AML-193 (cell line): ENCODE measurements at regions not wholly inside any gene's neighbourhood (a gene's known extent, or its start where the extent isn't known, plus 50 kb on each side); places are given as distances from the start of the nearest gene placed in this dataset.
"Not testable (repeated sequence)": the region's sequence is repeated elsewhere in the genome, so short reads cannot be mapped to it uniquely, and the experiment has no call there.

Experiments used
- DNase-seq, 2 experiments: peaks; one replicate each; lab custom pipeline; 2025; lab: John Stamatoyannopoulos, UW

DNA sequence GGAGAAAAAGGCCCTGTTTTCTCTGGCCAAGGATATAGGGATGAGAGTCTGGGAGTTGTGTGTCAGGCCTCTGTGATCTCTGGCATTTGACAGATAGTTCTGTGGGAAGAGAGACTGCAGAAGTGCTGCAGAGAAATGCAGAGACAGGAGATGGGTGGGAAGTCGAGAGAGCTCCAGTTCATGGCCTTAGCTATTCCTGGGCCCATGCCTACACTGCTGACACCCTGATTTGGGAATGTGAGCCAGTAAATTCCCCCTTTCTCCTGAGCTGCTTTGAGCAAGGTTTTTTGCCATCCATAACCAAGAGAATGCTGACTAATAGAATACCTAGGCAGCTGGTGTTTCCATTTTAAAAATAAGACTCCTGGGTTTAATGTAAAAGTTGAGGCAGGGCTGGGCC, 59.3 kb downstream of the EBLN2 start:
- no peak for DNase-seq

DNA sequence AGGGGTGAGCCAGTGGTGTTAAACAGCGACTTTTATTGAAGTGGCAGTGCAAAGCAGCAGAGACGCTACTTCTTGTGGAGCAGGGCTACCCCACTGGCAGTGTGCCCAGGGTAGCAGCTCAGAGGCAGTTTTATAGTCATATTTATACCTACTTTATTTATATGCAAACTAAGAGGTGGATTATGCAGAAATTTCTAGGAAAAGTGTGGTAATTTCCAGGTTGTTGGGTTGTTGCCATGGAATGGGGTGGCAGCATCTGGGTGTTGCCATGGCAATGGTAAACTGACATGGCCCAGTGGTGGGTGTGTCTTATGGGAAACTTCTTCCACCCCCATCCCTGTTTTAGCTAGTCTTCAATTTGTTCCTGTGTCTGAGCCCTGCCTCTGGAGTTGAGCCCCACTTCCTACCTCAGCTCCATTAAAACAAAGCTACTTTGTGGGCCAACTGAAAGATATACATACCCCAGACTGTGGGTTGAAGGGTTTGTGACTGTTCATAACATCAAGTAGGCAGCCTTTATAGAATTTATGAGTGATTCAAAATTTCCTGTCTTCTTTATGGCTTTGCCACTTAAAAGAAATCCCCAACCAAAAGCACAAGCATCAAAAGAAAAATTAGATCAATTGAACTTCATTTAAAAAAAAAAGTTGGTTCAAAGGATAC, 60.3 kb downstream of the EBLN2 start:
- no peak for DNase-seq

DNA sequence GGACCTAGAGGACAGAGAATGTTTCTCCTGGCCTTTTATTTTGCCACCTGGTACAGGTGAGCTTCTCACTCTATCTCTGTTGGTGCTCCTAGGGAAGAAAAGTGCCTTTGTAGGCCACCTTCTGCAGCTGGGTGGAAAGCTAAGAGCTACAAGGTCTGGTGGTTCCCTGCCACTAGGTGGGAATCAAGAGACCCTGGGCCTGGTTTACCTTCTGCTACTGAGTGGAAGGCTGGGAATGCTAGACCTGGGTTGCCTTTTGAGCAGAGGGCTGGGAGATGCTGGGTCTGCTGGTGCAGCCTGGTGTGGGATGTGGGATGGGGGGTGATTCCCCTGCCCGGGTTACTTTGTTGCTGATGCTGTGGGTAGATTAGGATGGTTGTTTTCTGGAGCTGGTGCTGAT, 72.6 kb downstream of the EBLN2 start:
- DNase-seq: no peak

DNA sequence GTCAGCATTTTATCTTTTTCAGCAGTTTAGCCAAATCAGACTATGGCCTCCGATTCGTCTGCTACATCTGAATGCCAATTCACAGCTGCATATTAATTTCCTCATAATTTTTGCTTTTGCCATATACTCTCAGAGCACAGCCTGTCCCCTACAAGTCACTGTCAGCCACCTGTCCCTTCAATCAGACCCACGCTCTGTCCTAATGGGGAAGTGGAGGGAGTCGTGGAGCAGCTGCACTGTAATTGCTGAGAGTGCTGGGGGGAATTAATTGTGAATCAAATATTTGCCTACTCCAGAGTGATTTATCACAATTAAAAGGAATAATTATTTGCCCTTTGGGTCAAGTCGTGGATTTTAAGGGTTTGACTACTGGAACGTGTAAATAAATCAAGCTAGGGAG, 75.5 kb downstream of the EBLN2 start:
- no peak for DNase-seq

DNA sequence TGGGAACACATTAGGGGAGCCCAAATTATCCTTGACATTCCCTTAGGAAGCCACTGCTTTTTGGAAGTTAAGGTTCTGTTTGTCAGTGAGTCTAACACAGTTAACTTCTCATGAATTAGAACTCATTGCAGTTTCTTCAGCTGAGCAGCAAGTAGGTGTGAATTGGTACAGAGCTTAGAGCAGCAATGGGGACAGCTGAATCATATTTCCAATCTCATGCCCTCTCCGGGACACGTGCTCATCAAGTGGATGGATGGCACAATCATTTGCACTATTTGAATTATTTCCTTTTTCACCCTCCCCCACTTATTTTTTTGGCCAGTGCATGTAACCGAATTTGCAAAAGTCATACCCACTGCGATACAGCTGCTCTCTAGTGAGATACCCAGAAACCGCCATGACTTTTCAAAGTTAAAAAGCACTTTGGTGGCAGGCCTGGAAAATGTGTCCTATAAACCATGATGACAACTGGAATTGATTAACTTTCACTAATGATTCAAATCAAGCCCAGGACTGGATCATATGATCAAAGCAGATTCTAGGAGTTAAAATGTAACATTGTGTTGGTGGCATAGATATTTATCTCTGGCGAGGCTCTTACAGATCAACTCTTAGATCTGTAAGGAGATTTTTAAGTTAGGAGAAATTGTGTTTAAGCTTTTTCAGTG, 76.4 kb downstream of the EBLN2 start:
- no peak for DNase-seq

DNA sequence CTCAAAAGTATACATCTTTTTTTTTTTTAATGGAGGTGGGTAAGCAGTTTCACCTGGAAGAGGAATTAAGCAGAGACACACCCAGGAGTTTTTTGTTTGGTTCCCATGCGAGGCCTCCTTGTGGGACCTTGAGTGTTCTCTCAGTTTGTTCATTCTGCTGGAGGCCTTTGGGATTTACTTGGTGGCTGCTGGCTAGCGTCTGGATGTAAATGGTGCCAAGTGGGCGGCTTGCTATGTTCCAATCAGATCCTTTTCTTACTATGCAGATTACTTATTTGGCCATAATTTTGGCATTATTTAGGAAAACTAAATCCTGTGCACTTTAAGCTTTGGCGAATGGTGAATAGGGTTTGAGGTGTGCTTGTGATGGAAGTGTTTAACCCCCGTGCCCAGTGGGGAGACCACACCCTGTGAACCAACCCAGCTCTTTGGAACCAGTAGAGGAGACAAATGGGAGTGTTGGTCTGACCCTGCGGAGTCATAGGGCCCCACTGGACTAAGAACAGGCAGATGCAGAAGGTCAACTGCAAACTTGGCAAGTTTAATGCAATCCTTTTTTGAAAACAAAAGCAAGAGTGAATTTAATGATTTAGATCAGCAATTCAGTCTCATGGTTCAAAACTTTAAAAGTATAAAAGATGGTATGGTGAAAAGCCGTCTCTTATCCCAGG, 79.4 kb downstream of the EBLN2 start:
- no peak for DNase-seq

DNA sequence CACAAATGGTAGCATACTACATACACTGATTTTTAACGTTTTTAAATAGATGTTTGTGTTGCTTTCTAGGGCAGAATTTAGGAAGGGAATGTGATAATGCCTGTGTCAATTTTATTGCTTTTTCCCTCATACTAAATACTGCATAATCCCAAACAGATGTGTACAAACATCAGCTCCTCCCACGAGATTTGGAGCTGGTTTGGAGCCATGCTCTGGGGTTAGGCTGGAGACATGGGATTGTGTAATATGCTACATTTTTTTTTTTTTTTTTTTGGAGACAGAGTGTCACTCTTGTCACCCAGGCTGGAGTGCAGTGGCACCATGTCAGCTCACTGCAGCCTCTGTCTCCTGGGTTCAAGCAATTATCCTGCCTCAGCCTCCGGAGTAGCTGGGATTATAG, 80.1 kb downstream of the EBLN2 start:
- no peak for DNase-seq

DNA sequence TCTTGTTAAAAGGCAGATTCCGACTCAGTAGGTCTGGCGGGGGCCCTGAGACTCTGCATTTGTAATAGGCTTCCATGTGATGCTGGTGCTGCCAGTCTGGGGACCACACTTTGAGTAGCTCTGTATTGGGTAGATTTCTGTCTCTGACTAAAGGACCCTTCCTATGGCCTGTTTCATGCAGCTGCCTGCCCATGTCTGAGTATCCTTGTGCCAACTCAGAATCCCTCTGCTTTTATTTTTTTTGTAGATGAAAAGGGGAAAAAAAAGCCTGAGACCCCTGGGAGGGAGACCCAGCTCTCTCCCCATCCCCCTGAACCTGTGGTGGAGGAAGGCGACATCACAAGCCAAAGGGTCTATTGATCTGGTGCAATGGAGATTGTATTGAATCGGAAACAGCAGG, 81.9 kb downstream of the EBLN2 start:
- DNase-seq: no peak

DNA sequence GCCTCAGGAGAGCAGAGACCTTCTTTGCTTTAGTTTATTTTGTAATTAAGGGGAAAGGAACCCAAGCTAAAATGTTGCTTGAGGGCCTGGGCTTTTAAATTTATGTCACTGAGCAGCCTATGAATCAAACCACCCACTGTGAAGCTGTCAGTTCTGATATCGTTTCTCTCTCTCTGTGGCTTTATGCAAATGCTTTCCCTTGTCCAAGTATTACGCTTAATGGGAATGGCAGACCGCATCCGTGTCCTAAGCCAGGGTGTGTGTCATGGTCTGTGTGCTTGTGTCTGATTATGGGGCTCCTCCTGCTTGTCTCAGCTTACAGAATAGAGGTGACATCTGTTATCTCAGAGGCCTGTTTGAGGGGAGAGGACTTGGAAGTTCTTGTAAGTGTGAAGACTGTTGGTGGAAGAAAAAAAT, 82.4 kb downstream of the EBLN2 start:
- no peak for DNase-seq

DNA sequence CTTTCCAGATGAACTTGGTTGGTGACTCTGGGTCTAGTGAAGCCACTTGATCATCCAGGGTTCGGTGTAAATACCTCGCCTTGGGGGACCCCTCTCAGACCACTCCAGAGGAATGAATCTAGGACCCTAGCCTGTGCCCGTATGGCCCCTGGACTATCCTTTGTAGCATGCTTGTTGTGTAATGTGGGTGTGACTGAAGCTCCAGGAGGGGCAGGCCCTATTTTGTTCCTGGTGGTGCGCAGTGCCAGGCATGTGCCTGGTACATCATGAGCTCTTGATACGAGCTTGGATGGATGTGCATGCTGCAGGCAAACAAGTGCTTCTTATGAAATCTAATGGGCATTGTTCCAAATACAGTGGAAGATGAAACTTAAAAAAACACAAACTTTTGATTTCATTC, 82.8 kb downstream of the EBLN2 start:
- no peak for DNase-seq

DNA sequence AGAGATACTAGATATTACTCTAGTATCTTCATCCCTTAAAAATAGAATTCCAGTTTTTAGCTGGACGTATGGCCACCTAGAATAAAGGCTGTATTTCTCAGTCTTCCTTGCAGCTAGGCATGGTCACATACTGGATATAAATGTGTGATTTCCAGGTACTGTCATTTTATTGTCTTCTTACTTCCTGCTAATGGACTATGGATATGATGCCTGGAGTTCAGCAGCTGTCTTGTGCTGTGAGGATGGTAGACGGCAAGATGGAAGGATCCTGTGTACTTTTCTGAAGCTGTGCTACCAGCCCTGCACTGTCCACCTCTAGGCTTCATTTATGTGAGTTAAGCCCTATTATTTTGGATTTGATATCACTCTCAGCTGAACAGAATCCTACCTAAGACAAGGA, 83.4 kb downstream of the EBLN2 start:
- no peak for DNase-seq

DNA sequence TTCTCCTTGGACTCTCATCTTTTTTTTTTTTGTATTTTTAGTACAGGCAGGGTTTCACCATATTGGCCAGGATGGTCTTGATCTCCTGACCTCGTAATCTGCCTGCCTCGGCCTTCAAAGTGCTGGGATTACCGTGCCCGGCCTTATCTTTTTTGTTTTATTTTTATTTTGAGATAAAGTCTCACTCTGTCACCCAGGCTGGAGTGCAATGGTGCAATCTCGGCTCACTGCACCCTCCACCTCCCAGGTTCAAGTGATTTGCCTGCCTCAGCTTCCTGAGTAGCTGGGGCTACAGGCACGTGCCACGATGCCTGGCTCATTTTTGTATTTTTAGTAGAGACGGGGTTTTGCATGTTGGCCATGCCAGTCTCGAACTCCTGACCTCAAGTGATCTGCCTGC, 86.0 kb downstream of the EBLN2 start:
- DNase-seq: not testable (repeated sequence)

DNA sequence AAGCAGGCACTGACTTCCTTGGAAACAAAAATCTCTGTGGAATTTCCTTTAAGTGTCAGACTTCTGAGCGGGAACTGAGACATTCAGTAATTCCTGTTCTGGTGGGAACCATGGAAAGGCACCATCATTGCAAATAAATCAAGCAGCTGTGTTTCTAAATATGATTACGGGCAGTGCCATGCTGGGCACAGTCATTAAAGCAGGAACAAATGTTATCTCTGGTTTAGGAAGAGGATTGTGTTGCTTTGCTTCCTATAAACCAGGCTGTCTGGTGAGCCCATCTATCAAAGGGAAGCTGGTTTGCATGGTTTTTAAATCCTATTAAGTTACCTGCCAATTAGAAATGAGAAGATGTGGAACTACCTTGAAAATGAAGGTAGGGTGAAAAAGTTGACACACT, 86.7 kb downstream of the EBLN2 start:
- no peak for DNase-seq

DNA sequence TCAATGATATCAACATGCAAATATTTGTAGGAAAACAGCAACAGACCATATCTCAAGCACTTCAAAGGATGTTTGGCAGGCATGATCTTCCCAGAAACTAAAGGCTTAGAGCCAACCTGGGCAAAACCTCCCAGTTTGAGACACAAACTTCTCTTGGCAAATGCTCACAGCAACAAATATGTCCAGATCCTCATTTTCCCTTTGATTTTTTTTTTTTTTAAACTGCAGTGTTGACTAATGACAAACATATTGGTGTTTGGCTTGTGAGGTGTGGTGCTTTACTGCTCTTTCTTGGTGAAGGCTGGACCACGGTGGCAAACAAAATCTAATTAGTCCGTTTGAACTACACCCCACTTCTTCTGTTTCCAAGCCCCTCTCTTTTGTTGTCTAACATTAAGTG, 87.2 kb downstream of the EBLN2 start:
- DNase-seq: no peak

DNA sequence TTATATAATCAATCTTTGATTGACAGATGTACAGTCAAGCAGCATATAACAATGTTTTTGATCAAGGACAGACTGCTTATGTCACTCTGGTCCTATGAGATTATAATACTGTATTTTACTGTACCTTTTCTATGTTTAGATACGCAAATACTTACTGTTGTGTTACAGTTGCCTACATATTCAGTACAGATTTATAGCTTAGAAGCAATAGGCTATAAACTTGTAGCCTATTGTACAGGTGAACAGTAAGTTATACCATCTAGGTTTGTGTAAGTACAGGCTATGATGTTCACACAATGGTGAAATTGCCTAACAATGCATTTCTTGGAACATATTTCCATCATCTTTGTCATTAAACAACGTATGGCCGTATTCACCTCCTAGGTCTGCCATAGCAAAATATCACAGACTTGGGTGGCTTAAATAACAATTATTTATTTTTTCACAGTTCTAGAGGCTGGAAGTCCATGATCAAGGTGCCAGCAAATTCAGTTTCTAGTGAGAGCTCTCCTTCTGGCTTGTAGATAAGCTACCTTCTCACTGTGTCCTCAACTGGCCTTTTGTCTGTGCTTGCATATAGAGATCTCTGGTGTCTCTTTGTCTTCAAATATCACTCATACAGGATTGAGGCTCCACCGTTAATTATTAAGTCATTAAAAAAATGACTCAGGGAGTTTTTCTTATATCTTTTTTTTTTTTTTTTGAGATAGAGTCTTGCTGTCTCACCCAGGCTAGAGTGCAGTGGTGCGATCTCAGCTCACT, 89.1 kb downstream of the EBLN2 start:
- no peak for DNase-seq

DNA sequence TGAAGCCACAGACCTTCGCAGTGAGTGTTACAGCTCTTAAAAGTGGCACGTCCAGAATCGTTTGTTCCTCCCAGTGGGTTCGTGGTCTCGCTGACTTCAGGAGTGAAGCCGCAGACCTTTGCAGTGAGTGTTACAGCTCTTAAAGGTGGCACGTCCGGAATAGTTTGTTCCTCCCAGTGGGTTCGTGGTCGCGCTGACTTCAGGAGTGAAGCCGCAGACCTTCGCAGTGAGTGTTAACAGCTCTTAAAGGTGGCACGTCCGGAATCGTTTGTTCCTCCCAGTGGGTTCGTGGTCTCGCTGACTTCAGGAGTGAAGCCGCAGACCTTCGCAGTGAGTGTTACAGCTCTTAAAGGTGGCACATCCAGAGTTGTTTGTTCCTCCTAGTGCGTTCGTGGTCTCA, 91.1 kb downstream of the EBLN2 start:
- not testable (repeated sequence) for DNase-seq

DNA sequence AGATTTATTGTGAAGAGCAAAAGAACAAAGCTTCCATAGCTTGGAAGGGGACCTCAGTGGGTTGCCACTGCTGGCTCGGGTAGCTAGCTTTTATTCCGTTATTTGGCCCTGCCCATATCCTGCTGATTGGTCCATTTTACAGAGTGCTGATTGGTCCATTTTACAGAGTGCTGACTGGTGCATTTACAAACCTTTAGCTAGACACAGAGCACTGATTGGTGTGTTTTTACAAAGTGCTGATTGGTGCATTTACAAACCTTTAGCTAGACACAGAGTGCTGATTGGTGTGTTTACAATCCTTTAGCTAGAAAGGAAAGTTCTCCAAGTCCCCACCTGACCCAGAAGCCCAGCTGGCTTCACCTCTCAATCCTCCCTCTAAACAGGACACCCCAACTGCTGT, 91.6 kb downstream of the EBLN2 start:
- not testable (repeated sequence) for DNase-seq

DNA sequence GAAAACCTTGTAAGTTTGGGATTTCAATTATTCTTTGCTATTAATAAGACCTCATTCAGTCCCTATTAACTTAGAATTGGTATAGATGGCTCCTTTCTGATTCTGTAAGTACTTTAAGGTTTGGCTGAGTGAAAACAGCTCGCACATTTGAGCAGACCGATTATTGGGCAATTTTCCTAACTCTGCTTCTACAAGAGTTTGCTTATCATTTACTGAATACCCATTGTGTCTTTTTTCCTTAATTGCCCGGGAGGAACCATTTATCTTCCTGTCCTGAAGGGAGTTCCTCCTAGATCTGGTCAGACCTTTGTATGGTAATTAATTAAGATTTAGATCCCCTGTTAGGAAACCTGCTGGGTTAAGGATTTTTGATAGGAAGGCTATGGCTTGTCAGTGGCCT, 92.8 kb downstream of the EBLN2 start:
- not testable (repeated sequence) for DNase-seq

DNA sequence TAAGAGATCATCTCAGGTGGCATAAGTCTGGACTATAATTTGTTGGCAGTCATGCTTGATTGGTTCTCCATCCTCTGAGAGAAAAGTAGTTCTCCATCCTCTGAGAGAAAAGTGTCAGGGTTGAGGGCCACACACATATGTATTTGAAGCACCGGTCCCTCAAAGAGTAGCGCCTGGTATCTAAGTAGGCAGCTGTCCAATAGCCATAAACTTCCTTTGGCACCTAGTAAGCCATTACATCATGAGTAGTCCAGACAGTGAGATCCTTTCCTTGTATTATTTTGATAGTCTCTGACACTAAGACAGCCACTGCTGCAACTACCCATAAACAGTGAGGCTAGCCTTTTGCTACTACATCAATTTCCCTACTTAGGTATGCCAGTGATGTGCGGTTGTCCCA, 94.0 kb downstream of the EBLN2 start:
- DNase-seq: not testable (repeated sequence)

DNA sequence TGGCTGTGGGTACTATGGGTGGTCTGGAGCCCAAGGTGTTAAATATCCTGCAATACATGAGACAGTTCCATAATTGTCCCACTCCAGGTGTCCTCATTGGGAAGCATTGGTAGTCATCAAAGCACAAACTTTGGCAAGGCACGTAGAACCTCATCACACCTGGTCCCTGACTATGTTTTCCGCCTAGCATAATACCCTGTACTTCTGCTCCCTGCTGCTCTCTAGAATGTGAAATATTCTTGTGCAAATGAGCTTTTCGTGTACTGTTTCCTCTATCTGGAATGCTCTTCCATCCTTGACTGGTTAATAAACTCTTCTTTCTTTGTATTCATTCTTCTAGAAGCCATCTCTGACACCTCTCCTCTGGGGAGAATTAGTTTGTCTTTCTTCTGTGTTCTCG, 103.2 kb downstream of the EBLN2 start:
- no peak for DNase-seq

DNA sequence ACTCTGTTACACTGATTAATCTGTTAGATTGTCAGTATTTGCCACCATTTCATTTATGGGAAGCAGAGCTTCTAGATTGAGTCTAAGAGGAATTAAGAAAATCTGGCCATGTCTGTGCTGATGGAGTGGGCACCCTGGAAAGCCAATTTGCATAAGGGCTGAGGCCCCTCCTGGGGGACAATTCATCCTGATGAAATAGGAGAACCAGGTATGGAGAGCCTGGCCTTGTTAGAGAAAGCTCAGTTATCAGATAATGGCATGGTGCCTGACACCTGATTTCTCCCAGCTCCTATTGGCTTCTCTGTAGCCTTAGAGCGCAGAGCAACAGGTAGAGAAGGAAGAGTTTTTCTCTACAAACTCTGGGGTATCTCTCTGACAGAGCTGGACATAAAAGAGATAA, 114.2 kb downstream of the EBLN2 start:
- DNase-seq: no peak

DNA sequence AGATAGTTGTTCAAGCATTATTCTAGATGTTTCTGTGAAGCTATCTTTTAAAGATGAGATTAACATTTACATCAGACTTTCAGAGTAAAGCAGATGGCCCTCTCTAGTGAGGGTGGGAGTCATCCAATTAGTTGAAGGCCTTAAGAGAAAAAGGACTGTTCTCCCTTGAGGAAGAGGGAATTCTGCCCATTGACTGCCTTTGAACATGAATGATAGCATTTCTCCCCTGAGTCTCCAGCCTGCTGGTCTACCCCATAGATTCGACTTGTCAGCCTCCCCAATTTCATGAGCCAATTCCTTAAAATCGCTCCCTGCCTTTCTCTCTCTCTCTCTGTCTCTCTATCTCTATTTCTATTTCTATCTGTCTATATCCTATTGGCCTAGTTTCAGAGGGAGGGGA, 115.5 kb downstream of the EBLN2 start:
- no peak for DNase-seq

DNA sequence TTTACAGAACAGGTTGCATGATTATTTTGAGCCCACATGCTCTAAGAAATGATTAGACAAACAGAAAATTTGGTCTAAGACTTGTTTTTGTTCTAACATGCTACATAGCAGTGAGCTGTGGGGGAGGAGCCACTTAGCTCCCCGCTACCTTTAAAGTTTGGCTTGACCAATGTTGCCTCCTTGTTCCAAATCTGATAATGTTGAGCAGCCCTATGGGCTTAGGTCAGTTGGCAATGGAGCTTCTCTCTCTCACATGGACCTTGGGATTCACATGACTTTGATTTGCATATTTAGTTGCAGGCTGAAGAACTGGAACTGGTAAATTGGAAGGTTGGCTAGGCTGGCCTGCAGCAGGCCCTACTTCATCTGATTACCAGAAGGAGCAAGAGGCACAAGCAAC, 116.4 kb downstream of the EBLN2 start:
- DNase-seq: no peak
